GM12878 (cell line): ENCODE measurements at regions not wholly inside any gene's neighbourhood (a gene's known extent, or its start where the extent isn't known, plus 50 kb on each side); places are given as distances from the start of the nearest gene placed in this dataset.

ENCODE experiments used
- ASH2L ChIP-seq: fragments of 300-600, 200-600 bp; sonication (generic); IDR thresholded peaks from 2 replicates; pipeline ENCODE4 v1.6.1; 2017; ENCODE audit warnings: low read depth, mild to moderate bottlenecking, borderline replicate concordance
- EP300 ChIP-seq, 2 experiments: fragments of 150-350 bp in 1 of 2; IDR thresholded peaks; 2 replicates each; pipeline ENCODE4 v1.6.1; 2011 to 2012; ENCODE audit warnings: low read depth in 2 of 2, low read length in 2 of 2, borderline replicate concordance in 1 of 2, improper control_type of control experiment in 1 of 2, inconsistent platforms in 1 of 2; ENCODE audit not compliant: control insufficient read depth in 1 of 2
- POLR2A ChIP-seq: IDR thresholded peaks from 2 replicates; pipeline ENCODE4 v1.6.1; 2011; ENCODE audit warnings: low read depth, mild to moderate bottlenecking, low read length
- RAD21 ChIP-seq: IDR thresholded peaks from 2 replicates; pipeline ENCODE4 v1.6.1; 2011; ENCODE audit warnings: mild to moderate bottlenecking, low read depth, low read length, moderate library complexity; ENCODE audit not compliant: insufficient read depth
- SIX5 ChIP-seq: IDR thresholded peaks from 2 replicates; pipeline ENCODE4 v1.6.1; 2011; ENCODE audit warnings: mild to moderate bottlenecking, low read depth, low read length, moderate library complexity; ENCODE audit not compliant: severe bottlenecking
- SPI1 ChIP-seq: IDR thresholded peaks from 2 replicates; pipeline ENCODE4 v1.6.1; 2011; ENCODE audit warnings: low read depth, mild to moderate bottlenecking, low read length, moderate library complexity, borderline replicate concordance; ENCODE audit not compliant: insufficient read depth
- SRF ChIP-seq, 2 experiments: IDR thresholded peaks; 2 replicates each; pipeline ENCODE4 v1.6.1; 2011; ENCODE audit warnings: low read depth in 2 of 2, low read length in 2 of 2, mild to moderate bottlenecking in 1 of 2, moderate library complexity in 1 of 2
- TF ChIP-seq, protein P1 (sequence below), 3 experiments: IDR thresholded peaks in 2 of 3; conservative IDR thresholded peaks in 1 of 3; 2 replicates each; pipeline ENCODE4 v1.5.1; 2011; ENCODE audit warnings: low read depth in 3 of 3, low read length in 3 of 3, mild to moderate bottlenecking in 3 of 3, control low read depth in 2 of 3, moderate library complexity in 2 of 3, inconsistent platforms in 1 of 3, mixed read lengths in 1 of 3; ENCODE audit not compliant: control insufficient read depth in 2 of 3, insufficient read depth in 1 of 3; ENCODE audit errors: extremely low read depth in 1 of 3

DNA sequence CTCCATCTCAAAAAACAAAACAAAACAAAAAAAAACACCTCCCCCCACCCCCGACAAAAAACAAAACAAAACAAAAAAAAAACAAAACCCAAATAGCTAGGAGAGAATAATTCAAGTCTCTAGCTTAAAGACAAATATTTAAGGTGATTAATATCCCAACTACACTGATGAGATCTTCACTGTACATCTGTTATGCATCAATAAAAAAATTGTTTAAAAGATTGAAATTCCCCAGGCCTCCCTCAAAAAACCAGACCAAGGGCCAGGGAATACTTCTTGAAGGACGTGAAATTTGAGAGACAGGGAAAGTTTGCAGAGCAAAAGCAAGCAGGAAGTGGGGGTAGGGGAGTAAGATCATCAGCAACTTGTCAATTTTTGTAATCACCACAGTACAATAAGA lies 232.6 kb downstream of the REEP3 start:
- TF ChIP-seq, protein P1, sequence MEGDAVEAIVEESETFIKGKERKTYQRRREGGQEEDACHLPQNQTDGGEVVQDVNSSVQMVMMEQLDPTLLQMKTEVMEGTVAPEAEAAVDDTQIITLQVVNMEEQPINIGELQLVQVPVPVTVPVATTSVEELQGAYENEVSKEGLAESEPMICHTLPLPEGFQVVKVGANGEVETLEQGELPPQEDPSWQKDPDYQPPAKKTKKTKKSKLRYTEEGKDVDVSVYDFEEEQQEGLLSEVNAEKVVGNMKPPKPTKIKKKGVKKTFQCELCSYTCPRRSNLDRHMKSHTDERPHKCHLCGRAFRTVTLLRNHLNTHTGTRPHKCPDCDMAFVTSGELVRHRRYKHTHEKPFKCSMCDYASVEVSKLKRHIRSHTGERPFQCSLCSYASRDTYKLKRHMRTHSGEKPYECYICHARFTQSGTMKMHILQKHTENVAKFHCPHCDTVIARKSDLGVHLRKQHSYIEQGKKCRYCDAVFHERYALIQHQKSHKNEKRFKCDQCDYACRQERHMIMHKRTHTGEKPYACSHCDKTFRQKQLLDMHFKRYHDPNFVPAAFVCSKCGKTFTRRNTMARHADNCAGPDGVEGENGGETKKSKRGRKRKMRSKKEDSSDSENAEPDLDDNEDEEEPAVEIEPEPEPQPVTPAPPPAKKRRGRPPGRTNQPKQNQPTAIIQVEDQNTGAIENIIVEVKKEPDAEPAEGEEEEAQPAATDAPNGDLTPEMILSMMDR (IDR thresholded peaks at IDR 0.05 in 2 of 3, conservative IDR thresholded peaks at IDR 0.05 in 1 of 3; ENCODE audit: control insufficient read depth in 2 of 3, extremely low read depth in 1 of 3, insufficient read depth in 1 of 3, low read depth in 3 of 3, low read length in 3 of 3), result no peak
- TF ChIP-seq EP300 (IDR thresholded peaks at IDR 0.05; ENCODE audit: borderline replicate concordance in 1 of 2, control insufficient read depth in 1 of 2, low read depth in 2 of 2, low read length in 2 of 2) (no peak), SRF (IDR thresholded peaks at IDR 0.05; ENCODE audit: low read depth in 2 of 2, low read length in 2 of 2) (no peak), RAD21 (no peak), ASH2L (no peak), POLR2A (no peak), SIX5 (no peak), SPI1 (no peak)
